Islet of Langerhans (tissue), 1 donor: ENCODE measurements at regions not wholly inside any gene's neighbourhood (a gene's known extent, or its start where the extent isn't known, plus 50 kb on each side); places are given as distances from the start of the nearest gene placed in this dataset.
"Not testable (repeated sequence)": the region's sequence is repeated elsewhere in the genome, so short reads cannot be mapped to it uniquely, and the experiment has no call there.

Experiments used
- FAIRE-seq: peaks from one replicate; lab custom pipeline; 2011; peaks lifted over from hg19 to GRCh38; lab: Jason Lieb, UNC

DNA sequence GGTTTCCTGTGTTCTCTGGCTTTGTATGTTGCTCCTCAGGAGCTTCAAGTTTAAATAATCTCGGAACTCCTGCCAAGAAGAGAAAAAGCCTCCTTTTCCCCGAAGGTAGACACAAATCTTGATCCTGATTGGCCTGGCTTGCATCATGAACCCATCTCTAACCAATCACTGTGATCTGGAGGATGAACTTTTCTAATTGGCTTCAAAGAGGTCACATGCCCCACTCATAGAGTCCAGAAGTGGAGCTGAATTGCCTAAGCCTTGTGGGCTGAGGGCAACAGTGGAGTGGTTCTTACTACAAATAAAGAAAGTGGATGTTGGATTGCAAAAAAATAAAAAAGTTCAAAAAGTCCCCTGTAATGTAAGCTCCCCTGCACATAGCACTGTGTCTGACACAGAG, 245.9 kb downstream of the MID1IP1 start:
- FAIRE-seq = no peak

DNA sequence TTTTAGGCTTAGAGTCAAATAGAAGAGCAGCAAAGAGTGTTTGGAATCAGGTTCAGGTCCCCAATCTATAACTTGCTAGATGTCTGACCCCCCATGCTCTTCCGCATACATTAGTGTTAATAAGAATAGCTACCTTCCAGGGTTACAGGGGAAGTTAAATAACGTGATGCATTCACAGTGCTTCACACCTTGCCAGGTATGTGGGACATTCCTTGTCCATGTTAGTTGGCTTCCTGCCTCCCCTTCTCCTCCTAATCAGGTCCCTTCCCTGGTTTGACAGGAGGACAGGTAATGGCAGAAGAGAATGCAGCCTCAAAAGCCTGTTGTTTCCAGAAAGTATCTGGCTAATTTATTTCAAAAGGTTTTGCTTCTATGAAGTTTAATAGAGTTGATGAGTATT, 248.7 kb downstream of the MID1IP1 start:
- no peak for FAIRE-seq

DNA sequence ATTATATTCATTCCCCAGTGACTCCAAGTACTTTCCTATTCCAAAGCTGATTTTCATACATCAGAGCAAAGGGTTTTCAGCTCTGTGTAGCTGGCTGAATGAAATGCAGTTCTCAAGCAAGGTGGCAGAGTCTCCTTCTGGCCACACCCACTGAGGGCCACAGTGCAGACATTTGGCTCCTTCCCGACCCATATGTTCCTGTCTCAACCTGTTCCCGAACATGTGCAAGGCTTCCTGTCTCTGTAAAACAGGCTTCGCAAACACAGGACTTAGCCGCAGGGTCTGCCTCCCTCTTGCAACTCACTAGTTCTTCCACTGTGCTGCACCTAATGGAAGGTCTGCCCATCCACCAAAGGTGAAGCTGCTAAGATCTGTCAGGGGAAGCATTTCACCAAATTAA, 249.2 kb downstream of the MID1IP1 start:
- no peak for FAIRE-seq

DNA sequence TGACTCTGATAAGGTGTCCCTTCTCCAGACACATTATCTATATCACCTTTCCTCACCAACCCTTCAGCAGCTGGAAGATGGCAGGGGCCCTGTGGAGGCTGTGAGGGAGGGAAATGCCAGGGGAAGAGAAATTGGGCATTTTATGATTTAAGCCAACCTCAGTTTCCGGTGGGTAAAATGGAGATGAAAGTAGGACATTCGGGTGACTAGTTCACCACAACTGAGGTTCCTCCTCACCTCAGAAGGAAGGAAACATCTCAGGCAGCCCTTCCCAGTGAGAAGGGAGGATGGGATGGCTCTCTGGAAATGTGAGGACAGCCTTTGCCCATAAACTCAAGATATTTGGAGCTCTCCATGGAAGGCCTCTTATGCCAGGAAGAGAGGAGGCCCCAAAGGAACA, 251.5 kb downstream of the MID1IP1 start:
- no peak for FAIRE-seq

DNA sequence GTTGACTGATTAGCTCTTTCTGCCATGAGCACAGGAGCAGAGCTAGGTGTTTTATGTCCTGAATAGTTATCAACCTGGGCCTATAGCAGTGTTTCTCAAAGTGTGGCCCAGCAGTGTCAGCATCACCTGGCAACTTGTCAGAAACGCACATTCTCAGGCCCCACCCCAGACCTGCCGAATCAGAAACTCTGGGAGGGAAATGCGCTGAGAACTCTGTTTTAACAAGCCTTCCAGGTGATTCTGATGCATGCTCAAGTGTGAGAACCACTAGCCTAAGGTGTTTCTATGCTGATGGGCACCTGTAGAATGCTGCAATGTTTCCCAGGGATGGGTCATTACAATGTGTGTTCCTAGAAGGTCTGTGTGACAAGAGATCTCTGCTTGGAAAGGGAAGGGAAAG, 257.5 kb downstream of the MID1IP1 start:
- no peak for FAIRE-seq

DNA sequence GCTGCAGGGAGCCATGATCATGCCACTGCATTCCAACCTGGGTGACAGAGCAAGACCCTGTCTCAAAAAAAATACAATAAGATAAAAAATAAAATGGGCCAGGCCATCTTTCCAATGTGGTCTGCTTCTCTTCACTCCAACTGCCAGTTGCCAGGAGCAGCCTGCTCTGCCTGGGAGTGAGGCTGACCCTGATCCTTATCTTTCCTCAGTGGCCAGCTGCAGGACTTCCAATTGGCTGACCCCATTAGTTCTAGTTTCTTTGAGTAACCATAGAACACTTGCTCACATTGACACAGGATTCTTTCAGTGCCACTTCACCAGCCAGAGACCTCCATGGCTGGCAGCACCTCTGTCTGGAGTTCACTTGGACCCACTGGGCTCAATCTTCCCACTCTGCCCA, 258.6 kb downstream of the MID1IP1 start:
- no peak for FAIRE-seq

DNA sequence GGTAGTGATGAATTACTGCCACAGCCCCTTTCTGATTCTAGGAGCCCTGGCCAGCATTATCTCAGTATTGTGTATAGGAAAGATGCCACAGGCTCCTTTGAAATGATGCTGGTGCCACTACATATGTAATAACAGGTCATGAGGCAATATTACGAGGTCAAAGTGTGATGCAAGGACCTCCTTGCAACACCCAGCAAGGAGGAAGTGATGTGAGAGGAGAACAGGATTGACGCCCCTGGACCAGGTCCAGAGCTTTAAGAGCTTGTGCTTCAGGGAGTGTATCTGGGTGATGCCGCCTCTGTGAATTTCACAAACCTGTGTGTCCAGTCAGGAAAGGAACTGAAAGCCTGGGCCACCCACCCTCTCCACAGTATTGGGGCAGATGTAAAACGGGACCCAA, 261.8 kb downstream of the MID1IP1 start:
- no peak for FAIRE-seq

DNA sequence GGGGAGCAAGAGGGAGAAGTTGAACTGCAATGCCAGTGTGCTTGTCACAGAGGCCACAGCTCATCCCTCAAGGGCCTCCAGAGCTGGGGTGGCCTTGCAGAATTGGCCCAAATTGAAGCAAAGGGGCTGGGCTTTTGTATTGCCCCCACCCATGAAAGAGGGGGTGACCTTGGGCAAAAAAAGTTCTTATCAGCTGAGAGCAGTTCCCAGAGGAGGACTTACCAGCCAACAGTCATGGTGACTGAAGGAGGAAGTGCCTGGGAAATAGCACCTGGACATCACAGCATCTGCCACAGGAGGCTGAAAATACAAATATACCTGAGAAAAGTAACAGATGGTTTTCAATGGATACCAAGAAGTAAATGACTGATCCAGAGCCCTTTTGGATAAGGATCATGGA, 262.4 kb downstream of the MID1IP1 start:
- no peak for FAIRE-seq

DNA sequence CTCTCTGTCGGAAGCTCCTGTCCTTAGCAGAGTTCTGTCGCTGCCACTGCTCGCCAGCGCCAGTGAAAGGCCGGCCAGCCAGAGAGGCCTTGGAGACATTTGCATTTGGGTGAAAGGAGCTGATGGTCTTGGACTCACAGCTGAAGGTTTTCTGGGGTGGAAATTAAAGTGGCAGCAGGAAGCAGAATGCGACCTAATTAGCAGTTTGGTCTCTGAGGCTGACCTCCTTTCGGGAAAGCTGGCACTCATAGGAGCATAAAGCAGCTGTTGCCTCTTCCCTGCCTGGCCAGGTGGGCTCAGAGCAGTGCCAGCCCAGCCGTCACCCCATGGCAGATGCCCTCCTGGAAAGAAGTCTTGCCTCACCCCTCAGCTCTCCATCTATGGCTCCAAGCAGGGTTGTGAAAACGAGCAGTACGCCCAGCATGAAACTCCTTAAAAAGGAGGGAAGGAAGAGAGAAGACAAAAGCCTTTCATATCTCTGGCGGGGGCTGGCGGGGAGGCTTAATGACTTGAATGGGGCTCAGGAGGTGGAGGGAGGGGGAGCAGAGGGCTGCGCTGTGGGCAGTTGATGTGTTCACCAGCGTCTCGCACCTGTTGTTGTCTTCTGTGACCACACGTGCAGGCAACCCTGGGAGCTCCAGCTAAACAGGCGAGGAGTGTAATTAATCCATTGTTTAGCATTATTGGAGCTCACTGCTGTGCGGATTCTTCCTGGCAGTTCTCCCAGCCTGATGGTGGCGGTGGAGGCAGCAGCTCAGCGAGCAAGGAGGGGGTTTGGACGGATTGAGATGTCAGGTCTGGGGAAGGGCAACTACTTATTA, 264.0 kb downstream of the MID1IP1 start:
- no peak for FAIRE-seq

DNA sequence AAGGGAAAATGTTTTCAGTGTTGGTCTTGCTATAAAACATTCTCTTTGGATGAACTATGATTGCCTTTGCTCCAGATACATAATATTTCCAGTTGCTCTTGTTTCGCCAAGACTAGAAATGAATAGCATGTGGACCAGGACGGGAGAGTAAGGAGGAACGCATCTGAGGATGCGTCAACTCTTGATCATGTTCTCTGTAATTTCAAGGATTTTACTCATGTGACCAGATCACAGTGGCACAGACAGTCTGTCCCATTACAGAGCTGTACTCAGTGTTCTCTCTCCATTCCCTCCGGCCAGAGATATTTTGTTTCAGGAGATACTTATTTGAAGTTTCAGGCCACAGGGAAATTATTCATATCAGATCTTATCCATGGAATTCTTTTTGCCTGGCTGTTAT, 266.6 kb downstream of the MID1IP1 start:
- no peak for FAIRE-seq

DNA sequence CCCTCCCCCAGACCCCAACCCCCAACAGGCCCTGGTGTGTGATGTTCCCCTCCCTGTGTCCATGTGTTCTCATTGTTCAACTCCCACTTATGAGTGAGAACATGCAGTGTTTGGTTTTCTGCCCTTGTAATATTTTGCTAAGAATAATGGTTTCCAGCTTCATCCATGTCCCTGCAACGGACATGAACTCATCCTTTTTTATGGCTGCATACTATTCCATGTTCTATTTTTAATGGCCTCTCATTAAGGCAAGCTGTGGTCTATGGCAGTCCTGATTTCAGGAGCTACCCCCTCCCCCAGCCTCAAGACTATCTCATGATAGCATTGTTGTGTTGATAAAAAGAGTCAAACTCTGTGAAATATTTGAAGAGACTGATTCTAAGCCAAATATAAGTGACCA, 267.4 kb downstream of the MID1IP1 start:
- not testable (repeated sequence) for FAIRE-seq

DNA sequence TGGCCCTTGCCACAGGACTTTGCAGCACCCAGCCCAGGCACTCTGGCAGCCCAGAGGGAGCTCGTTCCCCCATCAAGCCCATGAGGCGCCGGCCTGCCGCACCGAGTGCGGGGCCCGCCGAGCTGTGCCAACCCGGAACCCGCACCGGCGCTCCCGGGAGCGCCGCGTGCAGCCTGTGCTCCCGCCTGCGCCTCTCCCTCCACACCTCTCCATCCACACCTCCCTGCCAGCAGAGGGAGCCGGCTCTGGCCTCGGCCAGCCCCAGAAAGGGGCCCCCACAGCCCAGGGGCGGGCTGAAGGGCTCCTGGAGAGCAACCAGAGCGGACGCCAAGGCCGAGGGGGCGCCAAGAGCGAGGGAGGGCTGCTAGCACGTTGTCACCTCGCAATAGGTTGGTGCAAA, 268.8 kb downstream of the MID1IP1 start:
- FAIRE-seq = no peak

DNA sequence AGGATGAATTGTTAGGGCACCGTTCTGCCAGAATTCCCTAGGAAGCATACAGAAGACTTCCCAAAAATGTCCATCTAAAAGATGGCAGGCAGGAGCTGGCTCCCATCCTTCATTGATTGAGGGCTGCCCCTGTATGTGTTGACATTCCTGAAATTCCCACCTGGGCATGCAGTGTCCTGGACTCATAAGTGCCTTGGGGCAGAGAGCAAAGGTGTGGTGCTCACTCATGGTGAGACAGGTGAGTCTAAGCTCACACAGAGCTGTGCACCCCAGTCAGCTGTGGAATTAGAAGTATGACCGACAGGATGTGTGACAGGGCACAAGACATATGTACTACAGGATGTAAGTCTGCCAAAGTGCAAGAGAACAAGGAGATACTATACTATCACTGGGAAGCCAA, 271.9 kb downstream of the MID1IP1 start:
- FAIRE-seq = no peak

DNA sequence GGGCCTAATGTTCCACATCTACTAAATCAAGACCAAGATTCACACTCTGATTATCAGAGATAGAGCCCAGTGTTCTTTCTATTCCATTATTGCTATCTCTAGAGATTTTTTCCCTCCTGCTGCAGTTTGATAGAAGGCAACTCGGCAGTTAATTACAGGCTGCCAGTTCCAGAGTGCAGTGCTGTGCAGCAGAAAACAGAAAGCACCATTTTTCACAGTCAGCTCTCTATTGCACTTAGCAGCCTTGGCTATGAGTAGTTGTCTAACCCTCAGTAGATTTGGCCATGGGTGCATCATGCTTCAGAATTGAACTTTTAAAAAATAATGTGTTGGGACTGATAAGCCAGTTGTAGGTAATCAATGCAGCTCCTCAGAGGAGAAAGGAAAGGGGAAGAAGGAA, 295.3 kb downstream of the MID1IP1 start:
- no peak for FAIRE-seq

DNA sequence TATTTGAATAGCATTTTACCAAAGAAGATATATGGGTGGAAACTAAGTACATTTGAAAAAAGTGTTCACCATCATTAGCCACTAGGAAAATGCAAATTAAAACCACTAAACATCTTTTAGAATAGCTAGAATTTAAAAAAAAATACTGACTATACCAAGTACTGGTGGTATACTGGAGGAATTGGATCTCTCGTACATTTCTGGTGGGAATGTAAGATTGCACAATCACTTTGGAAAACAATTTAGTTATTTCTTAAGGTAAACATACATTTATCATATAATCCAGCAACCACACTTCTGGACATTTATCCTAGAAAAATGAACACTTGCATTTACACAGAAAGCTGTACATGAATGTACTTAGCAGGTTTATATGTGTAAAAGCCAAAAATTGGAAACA, 303.5 kb downstream of the MID1IP1 start:
- FAIRE-seq = no peak

DNA sequence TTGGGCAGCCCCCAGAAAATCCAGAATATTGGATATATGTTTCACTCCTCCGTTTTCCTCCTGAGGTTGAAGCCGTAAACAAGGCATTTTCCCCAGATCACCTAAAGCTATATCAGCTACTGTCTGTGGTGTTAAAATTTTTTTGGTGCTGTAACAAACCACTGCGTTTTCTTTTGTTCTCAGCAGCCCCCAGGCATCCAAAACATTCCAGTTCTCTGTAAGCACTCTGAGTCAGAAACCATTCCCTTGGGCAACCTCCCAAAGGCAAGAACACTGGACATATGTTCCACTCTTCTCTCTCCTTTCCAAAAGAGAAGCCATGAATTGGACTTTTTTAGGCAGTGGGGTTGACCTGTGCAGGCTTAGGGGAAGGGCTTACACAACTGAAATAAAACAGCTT, 310.9 kb downstream of the MID1IP1 start:
- no peak for FAIRE-seq

DNA sequence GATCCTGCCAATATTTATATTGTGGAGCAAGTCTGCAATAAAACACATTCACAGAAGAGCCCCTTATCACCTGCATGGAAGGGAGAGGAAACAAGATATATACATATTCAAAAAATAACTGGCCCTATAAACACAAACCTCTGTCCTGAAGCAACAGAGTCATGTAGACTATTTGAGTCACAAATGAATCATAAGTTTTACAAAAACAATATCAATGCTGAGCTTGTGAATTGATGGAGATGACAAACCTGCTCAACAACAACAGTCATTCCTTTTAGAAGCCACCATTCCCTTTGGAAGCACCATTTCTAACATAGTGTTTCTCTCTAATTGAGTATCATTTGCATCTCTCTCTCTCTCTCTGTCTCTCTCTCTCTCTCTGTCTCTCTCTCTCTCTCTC, 313.9 kb downstream of the MID1IP1 start:
- no peak for FAIRE-seq

DNA sequence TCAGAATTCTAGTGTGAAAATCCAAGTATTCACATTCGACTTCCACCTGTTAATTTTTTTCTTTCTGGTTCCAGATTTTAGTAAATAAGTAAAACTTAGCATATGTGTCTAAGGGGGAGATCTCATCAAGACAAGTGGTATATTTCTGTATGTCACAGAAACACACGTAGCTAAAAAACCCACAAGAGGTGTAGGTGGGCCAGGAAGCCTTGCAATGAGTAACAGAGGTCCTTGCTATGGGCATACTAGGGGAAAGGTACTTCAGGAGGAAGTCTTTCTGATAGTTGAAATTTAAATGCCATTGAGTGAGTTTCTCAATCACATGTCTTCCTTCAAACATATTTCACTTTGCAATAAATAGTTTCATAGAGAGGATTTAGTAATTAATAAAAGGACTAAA, 315.8 kb downstream of the MID1IP1 start:
- no peak for FAIRE-seq

DNA sequence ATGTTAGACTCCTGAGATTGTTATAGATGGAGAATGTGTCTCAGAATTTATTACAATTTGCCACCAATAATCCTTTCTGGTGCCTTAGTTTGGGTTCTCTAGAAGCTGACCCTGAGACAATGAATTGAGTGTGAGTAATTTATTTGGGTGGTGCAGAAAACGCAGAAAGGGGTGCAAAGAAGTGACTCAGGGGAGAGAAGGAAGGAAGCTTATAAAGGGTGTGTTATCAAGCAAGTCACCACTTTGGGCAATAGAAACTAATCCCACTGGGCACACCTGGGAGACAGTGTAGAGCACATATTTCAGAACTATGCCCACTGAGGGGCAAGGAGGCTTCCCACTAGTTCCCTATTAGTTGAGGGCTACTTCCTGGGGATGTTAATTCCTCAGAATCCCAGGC, 320.6 kb downstream of the MID1IP1 start:
- no peak for FAIRE-seq

DNA sequence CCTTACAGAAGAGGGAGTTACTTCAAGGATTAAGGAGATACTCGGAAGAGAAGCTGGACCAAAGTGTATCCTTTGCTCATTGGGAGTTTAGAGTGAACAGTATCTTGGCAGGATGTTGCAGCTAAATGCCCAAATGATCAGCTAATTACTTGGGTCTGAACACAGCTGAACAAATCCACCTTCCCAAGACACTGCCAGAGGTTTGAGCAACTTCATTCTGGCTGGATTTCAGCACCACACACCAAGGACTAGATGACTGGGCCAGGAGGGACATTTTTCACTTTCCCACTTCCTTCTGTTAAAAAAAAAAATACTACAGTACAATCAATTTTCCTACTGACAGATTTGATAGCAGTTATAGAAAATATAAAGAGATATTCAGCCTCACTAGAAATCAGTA, 324.6 kb downstream of the MID1IP1 start:
- no peak for FAIRE-seq

DNA sequence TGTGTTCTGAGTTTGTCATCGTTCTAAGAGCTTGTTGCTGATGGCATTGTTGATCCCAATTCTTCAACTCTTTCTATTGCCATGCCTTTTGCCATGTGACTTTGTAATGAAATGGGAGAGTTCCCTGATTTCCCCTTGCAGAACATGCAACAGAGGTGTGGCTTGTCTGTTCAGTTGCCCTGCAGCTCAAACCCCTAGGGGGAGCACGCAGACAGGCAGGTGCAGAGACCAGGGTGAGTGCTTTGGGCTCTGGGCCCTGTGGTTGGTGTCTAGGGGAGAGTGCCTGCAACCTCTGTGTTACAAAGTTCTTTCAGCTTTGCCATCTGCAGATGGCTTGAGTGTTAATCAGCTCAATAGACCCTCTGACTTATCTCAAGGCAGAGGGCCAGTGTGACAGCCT, 332.7 kb downstream of the MID1IP1 start:
- FAIRE-seq = no peak

DNA sequence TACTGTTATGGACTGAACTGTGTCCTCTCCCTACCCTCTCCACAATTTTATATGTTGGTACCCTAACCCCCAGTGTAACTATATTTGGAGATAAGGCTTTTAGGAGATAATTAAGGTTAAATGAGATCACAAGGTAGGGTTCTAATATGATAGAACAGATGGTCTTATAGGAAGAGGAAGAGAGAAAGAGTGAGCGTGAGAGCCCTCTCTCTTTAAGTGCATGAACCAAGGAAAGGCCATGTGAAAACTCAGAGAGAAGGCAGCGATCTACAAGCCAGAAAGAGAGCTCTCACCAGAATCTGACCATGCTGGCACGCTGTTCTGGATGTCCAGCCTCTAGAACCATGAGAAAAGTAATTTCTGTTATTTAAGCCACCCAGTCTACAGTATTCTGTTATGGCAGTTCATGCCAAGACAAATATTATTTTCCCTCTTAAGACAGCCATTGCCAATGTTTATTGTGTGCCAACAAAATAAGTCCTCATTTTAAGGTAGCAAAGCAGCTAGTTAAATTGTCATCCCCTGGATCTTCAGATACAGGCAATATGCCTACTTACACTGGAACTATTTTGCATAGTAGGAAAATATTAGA, 336.2 kb downstream of the MID1IP1 start:
- no peak for FAIRE-seq

DNA sequence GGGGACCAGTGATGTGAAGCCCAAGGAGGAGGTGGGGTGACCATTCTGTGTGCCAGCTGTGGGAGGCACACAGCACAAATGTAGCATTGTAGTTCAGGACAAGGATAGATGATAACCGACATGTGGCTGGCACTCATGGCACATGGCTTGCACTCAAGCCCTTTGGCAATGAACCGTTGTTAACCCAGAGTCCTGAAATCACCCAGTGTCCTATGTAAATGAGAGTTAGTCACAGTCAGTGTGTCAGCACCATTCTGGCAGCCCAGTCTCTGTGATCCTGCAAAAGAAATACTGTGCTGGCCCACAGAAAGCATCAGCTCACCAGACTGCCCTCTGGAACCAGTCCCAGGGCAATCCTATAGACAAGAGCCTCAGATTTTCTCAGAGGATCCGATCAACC, 339.3 kb downstream of the MID1IP1 start:
- FAIRE-seq = no peak

DNA sequence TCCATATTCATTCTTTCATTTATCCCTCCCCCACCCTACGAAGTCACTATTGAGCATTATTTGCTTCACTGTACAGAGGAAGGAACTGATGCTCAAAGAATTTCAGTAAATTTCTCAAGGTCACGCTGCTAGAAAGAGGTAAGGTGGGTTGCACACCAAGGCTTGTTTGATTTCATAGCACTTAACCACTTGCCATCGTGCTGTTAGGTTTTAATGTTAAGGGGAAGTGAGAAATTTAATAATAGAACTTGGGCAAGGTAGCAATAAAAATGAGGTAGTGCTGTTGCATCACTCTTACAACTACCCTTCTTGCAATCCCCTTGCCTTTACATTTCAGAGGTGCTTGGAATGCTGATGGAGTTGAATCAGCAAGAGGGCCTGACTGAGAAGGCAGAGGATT, 343.1 kb downstream of the MID1IP1 start:
- FAIRE-seq = no peak
